ENCODE measurements at regions not wholly inside any gene's neighbourhood (a gene's known extent, or its start where the extent isn't known, plus 50 kb on each side); places are given as distances from the start of the nearest gene placed in this dataset.
"Not testable (repeated sequence)": the region's sequence is repeated elsewhere in the genome, so short reads cannot be mapped to it uniquely, and the experiment has no call there.

DNA sequence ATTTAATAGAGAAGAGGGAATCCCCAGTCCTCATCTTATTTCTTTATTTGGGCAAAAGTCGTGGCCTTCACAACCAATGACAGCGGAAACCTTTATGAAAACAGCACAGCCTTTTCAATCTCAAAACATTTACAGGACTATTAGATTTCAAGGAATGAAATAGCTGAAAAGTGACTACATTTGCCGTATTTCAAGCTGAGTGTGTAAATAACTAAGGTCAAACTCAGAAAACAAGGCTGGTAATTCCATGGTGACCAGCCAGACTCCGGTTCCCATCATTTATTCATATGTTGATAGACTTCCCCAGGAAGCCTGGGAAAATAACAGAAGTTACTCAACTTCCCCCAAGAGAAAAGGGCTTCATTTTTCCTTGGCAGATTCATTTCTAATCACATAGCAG lies 457.3 kb upstream of the NFE2L3 start:
- no peak overlapping the region for H3K27ac ChIP-seq
- DNase-seq: no peak
- H3K27me3 ChIP-seq: no peaks in the 10 kb centered on the region
- no peak overlapping the region for H3K4me3 ChIP-seq
- no peaks in the 10 kb centered on the region for H3K9me3 ChIP-seq
- no peaks in the 10 kb centered on the region for H3K4me1 ChIP-seq
- no peak for TF ChIP-seq POLR2A (IDR thresholded peaks at IDR 0.05)
- TF ChIP-seq, protein P1, sequence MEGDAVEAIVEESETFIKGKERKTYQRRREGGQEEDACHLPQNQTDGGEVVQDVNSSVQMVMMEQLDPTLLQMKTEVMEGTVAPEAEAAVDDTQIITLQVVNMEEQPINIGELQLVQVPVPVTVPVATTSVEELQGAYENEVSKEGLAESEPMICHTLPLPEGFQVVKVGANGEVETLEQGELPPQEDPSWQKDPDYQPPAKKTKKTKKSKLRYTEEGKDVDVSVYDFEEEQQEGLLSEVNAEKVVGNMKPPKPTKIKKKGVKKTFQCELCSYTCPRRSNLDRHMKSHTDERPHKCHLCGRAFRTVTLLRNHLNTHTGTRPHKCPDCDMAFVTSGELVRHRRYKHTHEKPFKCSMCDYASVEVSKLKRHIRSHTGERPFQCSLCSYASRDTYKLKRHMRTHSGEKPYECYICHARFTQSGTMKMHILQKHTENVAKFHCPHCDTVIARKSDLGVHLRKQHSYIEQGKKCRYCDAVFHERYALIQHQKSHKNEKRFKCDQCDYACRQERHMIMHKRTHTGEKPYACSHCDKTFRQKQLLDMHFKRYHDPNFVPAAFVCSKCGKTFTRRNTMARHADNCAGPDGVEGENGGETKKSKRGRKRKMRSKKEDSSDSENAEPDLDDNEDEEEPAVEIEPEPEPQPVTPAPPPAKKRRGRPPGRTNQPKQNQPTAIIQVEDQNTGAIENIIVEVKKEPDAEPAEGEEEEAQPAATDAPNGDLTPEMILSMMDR (IDR thresholded peaks at IDR 0.05): no peak
- H3K36me3 ChIP-seq: no peaks in the 10 kb centered on the region
- intact Hi-C loops (cut with DNase I): no loop called here
- whole genome bisulfite sequencing, 2 donors: 66% methylated on average over 4 of the region's 4 CpGs

DNA sequence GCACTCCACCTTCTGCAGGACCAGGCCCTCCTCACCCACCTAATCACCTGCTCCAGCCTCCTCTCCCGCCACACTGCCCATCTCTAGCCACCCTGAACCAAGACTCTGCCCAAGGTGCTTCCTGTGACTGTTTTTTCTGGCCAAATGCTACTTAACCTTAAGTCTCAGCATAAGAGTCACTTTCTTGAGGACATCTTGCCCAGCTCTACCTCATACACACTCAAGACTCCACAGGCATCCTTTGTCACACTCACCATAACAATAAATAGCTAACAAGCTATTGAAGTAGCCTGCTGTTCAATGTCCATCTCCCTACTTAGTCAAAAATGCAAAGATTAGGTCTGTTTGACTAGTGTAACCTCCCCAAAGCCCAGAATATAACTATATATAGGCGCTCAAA lies 455.4 kb upstream of the NFE2L3 start:
- no peaks in the 10 kb centered on the region for H3K9me3 ChIP-seq
- intact Hi-C loops (cut with DNase I): no loop called here
- no peaks in the 10 kb centered on the region for H3K36me3 ChIP-seq
- H3K4me3 ChIP-seq: no peak overlapping the region
- no peak overlapping the region for H3K27ac ChIP-seq
- TF ChIP-seq POLR2A (IDR thresholded peaks at IDR 0.05): no peak
- TF ChIP-seq, protein P1 (IDR thresholded peaks at IDR 0.05): no peak
- H3K27me3 ChIP-seq: no peaks in the 10 kb centered on the region
- 73 to 87% methylated on average over 2 of the region's 2 CpGs for WGBS, 2 donors
- H3K4me1 ChIP-seq: no peaks in the 10 kb centered on the region
- no peak for DNase-seq

DNA sequence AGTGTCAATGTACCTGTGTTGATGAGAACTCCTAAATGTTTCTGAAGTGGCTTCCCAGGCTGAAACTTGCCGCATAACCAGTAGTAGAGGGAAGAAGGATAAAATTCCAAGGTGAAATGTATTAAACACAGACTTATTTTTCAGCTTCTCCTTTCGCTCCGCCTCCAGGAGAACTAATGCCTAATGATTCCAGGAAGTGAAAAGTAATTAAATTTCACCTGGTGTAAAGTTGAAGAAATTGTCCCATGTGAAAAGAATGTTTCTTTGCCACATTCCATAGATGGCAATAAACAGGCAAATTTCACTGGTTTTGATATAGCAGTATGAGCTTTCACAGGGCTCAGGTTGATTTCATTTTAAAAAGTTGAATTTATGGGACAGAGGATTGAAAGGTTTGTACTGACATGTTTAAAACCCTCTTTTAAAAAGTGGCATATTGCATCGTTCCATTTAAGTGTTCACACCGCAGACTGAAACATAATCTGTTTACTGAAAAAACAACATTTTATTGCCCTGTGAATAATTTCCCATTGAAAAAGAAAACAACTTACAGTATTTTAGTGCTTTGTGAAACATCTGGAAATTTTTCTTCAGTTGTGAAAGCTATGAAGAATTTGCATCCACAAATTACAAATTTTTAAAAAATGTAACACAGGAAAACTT lies 453.4 kb upstream of the NFE2L3 start:
- Histone ChIP-seq H3K36me3 (no peaks in the 10 kb centered on the region), H3K27me3 (no peaks in the 10 kb centered on the region), H3K4me1 (no peaks in the 10 kb centered on the region), H3K9me3 (no peaks in the 10 kb centered on the region), H3K4me3 (no peak overlapping the region), H3K27ac (no peak overlapping the region)
- 86 to 91% methylated on average over 5 of the region's 5 CpGs for WGBS, 2 donors
- DNase-seq: no peak
- intact Hi-C loops (cut with DNase I): no loop called here
- no peak for TF ChIP-seq POLR2A (IDR thresholded peaks at IDR 0.05)
- TF ChIP-seq, protein P1 (IDR thresholded peaks at IDR 0.05): no peak

DNA sequence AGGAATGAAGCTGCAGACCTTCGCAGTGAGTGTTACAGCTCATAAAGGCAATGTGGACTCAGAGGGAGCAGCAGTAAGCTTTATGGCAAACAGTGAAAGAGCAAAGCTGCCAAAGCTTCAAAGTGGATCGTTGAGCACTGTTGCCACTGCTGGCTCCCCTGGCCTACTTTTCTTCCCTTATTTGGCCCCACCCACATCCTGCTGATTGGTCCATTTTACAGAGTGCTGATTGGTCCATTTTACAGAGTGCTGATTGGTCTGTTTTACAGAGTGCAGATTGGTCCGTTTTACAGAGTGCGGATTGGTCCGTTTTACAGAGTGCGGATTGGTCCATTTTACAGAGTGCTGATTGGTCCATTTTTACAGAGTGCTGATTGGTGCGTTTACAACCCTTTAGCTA lies 451.9 kb upstream of the NFE2L3 start:
- intact Hi-C loops (cut with DNase I); H3K9me3 ChIP-seq; H3K27me3 ChIP-seq; H3K4me3 ChIP-seq; H3K27ac ChIP-seq; DNase-seq; H3K4me1 ChIP-seq; H3K36me3 ChIP-seq: not testable (repeated sequence)
- WGBS, 2 donors: 83 to 85% methylated on average over 6 of the region's 7 CpGs

DNA sequence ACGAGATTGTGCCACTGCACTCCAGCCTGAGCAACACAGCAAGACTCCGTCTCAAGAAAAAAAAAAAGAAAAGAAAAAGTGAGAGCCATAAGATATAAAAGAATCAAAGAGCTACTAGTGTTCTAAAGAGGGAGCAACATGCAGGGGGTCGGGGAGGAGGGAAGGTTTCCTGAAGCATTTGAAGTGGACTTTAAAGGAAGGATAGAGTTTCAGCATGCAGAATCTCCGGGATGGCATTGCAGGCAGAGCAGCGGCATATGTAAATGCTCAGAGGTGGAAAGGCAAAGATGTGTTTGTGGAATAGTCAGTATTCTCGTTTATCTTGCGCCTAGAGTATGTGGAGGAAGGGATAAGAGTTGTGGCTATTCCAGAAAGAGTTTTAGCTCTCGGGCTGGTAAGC lies 447.6 kb upstream of the NFE2L3 start:
- TF ChIP-seq POLR2A (IDR thresholded peaks at IDR 0.05): no peak
- TF ChIP-seq, protein P1 (IDR thresholded peaks at IDR 0.05): no peak
- H3K27ac ChIP-seq: no peak overlapping the region
- WGBS, 2 donors: 75 to 86% methylated on average over 8 of the region's 8 CpGs

DNA sequence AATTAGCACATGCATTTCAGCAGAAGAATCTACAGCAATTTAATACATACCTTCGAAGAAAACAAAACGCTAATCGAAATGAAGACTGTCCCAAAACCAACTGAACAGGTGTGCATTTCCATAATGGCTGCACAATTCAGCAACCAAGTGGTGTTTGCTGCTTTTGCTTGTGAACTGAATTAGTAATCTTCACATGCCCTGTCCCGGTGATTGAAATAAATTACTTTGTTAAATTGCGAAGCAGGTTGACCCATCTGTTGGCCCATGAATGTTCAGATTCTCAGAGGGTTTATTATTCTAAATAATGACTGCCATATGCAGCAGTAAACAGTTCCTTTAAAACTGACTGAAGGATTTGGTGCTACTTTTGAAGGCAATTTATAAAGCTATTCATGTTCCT lies 445.2 kb upstream of the NFE2L3 start:
- Histone ChIP-seq H3K36me3 (no peaks in the 10 kb centered on the region), H3K4me3 (no peak overlapping the region), H3K4me1 (peaks cover 0 to under 1% (median 0%) of the 10 kb centered on the region in 3 donors), H3K27ac (no peak overlapping the region), H3K9me3 (no peaks in the 10 kb centered on the region), H3K27me3 (no peaks in the 10 kb centered on the region)
- WGBS, 2 donors: 85 to 92% methylated on average over 5 of the region's 5 CpGs
- no peak for TF ChIP-seq POLR2A (IDR thresholded peaks at IDR 0.05)
- TF ChIP-seq, protein P1 (IDR thresholded peaks at IDR 0.05): no peak
- intact Hi-C loops (cut with DNase I): no loop called here
- no peak for DNase-seq

More for the DNA sequence above, 447.6 kb upstream of the NFE2L3 start:
- intact Hi-C loops (cut with DNase I): no loop called here
- no peak overlapping the region for H3K4me3 ChIP-seq
- no peaks in the 10 kb centered on the region for H3K4me1 ChIP-seq
- H3K27me3 ChIP-seq: no peaks in the 10 kb centered on the region
- H3K36me3 ChIP-seq: no peaks in the 10 kb centered on the region
- no peaks in the 10 kb centered on the region for H3K9me3 ChIP-seq
- no peak for DNase-seq
